Stimulated activated naive CD8-positive, alpha-beta T cell treated with anti-CD3 and anti-CD28 coated beads, Interleukin-15, amount 100 ng/mL, for 72 hours (primary cell): ENCODE measurements at regions not wholly inside any gene's neighbourhood (a gene's known extent, or its start where the extent isn't known, plus 50 kb on each side); places are given as distances from the start of the nearest gene placed in this dataset.

ENCODE experiments used
- ATAC-seq: fragments of 150-1000 bp; cut with Tn5 transposase; 2 replicates; pipeline ENCODE4 v1.10.0; 2021; ENCODE audit warnings: mild to moderate bottlenecking, moderate library complexity
- DNase-seq, 2 donors: peaks; one replicate each; pipeline ENCODE4 v3.0.0; 2021 to 2022
- H3K27ac Mint-ChIP-seq, 2 donors: one replicate each; pipeline ENCODE4 v1.8.0; 2022; ENCODE audit warnings: mild to moderate bottlenecking in 2 of 2, mixed read lengths in 2 of 2, moderate library complexity in 2 of 2
- H3K27me3 Mint-ChIP-seq: one replicate; pipeline ENCODE4 v1.8.0; 2022; ENCODE audit warnings: mixed read lengths
- H3K4me1 Mint-ChIP-seq: one replicate; pipeline ENCODE4 v1.8.0; 2022; ENCODE audit warnings: mild to moderate bottlenecking, mixed read lengths
- H3K4me3 Mint-ChIP-seq, 2 donors: one replicate each; pipeline ENCODE4 v1.8.0; 2022; ENCODE audit warnings: mild to moderate bottlenecking in 2 of 2, mixed read lengths in 2 of 2, moderate library complexity in 1 of 2
- H3K9me3 Mint-ChIP-seq, 2 donors: one replicate each; pipeline ENCODE4 v1.8.0; 2022; ENCODE audit warnings: mixed read lengths in 2 of 2

GRCh38 chr3:1902416-1902815, 196.2 kb upstream of the CNTN4 start:
- Mint-ChIP-seq H3K9me3 (peaks cover 6 to 23% of the 10 kb centered on the region in 2 donors), H3K27ac (no peak overlapping the region), H3K4me3 (no peak overlapping the region), H3K27me3 (no peaks in the 10 kb centered on the region), H3K4me1 (no peaks in the 10 kb centered on the region)
- DNase-seq: no peak
- no peak for ATAC-seq

DNA sequence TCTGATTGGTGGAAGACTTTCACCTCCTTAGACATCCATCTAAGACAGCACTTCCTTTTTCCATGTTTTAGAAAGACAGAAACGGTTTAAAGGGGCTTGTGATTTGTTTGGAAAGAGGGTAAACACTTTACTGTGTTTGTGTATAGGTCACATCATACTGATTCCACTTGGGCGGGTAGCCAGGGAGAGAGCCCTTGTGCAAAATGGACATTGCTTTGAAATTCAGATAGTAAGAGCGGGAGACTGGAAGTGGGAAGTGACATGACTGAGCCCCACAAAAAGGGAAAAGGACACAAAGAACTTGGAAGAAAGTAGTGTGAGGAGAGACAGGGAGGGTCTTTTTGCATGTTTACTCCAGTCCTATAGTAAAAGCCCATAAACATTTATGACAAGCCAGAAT, 195.6 kb upstream of the CNTN4 start:
- H3K27ac Mint-ChIP-seq: no peak overlapping the region
- ATAC-seq: no peak
- no peak for DNase-seq
- H3K9me3 Mint-ChIP-seq: peaks cover 6 to 23% of the 10 kb centered on the region in 2 donors
- H3K4me3 Mint-ChIP-seq: no peak overlapping the region
- no peaks in the 10 kb centered on the region for H3K27me3 Mint-ChIP-seq
- H3K4me1 Mint-ChIP-seq: no peaks in the 10 kb centered on the region

DNA sequence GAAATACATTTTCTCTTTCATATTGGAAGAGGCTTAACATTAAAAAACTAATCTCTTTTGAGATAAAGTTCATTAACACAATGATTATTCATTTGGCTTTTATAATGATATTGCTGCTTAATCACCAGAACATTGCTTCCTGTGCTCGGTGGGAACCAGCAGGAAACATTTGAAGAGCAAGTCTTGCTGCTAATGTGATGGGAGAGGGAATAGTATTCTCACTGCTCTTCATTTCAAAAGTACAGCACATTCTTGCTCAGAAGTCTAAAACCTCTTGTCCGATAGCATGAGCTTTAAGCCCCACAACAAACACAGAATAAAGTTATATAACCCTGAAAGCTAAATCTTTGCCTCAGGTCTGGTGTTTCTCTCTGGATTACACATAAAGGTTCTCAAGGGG, 190.8 kb upstream of the CNTN4 start:
- Mint-ChIP-seq H3K4me3 (no peak overlapping the region), H3K27me3 (no peaks in the 10 kb centered on the region), H3K9me3 (peaks cover 6 to 12% of the 10 kb centered on the region in 2 donors), H3K27ac (no peak overlapping the region), H3K4me1 (no peaks in the 10 kb centered on the region)
- no peak for ATAC-seq
- no peak for DNase-seq

DNA sequence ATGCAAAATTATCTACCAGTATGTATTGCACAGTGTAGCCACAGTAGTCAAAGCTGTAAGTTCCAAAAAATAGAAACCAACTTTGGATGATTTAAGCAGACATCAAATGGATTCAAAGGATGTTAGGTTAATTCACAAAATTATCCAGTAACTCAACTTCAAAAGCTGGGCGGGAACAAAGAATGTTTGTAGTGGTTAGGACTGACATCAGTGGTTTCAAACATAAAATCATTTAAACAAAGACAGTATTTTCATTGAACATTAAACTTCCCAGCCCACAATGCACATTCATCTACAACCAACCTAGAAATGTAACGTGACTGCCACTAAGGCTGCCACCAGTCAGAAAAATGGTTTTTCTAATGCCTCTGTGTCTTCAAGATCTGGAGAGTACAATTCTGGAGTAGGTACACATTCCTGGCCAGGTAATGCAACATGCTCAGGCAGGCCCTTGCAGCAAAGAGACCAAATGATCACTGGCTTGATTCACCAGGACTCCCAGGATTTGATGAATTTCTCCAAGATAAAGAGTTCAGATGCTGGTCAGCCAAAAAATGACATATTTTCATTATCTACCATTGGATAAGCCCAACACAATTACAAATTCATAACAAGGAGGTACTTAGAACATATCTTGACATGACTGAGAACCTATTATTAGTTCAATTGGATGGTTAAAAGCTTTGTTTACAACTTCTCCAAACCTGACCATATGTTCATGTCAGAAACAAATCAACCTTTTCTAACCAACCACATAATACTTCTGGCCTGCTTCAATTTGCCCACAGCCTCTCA, 189.8 kb upstream of the CNTN4 start:
- H3K27ac Mint-ChIP-seq: no peak overlapping the region
- ATAC-seq (no peak), DNase-seq (no peak)
- H3K27me3 Mint-ChIP-seq: no peaks in the 10 kb centered on the region
- no peaks in the 10 kb centered on the region for H3K4me1 Mint-ChIP-seq
- H3K4me3 Mint-ChIP-seq: no peak overlapping the region
- H3K9me3 Mint-ChIP-seq: peaks cover 5 to 10% of the 10 kb centered on the region in 2 donors

DNA sequence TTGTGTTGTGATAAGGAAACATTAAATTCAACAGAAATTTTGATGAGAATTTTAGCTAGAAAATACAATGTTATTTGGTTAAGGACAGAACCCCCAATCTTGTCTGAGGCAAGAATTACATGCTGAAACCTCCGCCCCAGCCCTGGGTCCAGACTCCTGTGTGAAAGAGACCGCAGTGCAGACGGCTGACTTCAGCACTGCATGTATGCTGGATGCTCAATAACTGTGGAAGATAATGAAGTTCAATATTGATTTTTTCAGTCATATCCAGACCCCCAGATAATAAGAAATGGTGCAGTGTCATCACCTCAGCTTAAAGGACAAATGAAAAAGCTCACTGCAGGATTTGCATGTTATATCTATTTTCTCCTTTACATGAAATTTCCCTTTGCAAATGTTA, 188.3 kb upstream of the CNTN4 start:
- Mint-ChIP-seq H3K4me1 (no peaks in the 10 kb centered on the region), H3K27me3 (no peaks in the 10 kb centered on the region), H3K9me3 (peaks cover 0 to 6% of the 10 kb centered on the region in 2 donors), H3K4me3 (no peak overlapping the region), H3K27ac (no peak overlapping the region)
- DNase-seq (no peak), ATAC-seq (no peak)

DNA sequence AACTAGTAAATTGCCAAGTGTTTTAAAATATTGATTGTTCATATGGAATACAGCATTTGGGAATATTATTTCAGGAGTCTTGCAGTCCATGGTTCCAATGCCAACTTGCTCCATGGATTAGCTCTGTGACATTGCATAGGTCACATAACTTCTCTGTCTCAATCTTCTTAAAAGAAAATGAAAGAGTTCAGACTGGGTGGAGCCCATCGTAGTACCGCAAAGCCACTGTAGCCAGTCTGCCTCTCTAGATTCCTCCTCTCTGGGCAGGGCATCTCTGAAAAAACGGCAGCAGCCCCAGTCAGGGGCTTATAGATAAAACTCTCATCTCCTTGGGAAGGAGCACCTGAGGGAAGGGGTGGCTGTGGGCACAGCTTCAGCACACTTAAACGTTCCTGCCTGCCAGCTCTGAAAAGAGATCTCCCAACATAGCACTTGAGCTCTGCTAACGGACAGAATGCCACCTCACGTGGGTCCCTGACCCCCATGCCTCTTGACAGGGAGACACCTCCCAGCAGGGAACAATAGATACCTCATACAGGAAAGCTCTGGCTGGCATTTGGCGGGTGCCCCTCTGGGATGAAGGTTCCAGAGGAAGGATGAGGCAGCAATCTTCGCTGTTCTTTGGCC, 168.8 kb upstream of the CNTN4 start:
- H3K4me3 Mint-ChIP-seq: no peak overlapping the region
- peaks cover 14 to 24% of the 10 kb centered on the region in 2 donors for H3K9me3 Mint-ChIP-seq
- H3K27me3 Mint-ChIP-seq: no peaks in the 10 kb centered on the region
- H3K27ac Mint-ChIP-seq: no peak overlapping the region
- no peak for DNase-seq
- ATAC-seq: no peak
- H3K4me1 Mint-ChIP-seq: no peaks in the 10 kb centered on the region

DNA sequence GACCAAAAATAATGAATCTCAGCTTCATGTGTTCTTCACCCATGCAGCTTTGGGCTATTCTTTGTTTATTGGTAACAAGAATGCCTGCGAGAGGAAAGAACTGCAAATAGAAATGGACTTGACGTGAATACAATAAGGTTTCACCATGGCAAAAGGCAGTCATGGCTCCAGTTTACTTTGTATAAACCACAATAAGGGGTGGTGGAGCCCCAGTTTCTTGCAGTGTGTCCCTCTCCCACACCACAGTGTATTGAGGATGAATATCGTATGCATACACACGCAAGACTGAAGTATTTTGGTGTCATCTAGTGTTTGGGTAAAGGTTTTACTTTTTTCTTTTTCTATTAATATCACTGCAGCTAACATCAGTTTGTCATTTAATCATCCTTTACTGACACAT, 159.7 kb upstream of the CNTN4 start:
- ATAC-seq (no peak), DNase-seq (no peak)
- Mint-ChIP-seq H3K27me3 (no peaks in the 10 kb centered on the region), H3K27ac (no peak overlapping the region), H3K4me3 (no peak overlapping the region), H3K4me1 (no peaks in the 10 kb centered on the region), H3K9me3 (peaks cover under 1 to 12% of the 10 kb centered on the region in 2 donors)

DNA sequence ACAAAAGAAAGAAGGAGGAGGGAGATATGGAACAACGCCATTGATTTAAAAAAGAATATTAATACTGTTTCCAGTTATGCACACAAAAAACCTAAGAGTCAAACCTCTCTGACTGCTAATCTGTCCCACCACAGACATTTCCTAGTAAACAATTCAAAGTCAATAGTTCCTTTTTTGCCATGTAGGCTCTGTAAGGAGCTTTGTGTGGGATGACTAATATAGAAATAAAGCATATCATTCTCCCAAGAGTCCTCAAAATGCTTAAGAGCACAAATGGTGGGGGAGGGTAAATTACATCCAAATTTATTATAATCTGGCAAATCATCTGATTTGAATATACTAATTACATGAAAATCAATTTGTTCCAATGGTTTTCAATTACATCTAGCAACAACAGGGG, 155.9 kb upstream of the CNTN4 start:
- ATAC-seq (no peak), DNase-seq (no peak)
- Mint-ChIP-seq H3K9me3 (peaks cover 0 to 5% of the 10 kb centered on the region in 2 donors), H3K27ac (no peak overlapping the region), H3K27me3 (no peaks in the 10 kb centered on the region), H3K4me1 (no peaks in the 10 kb centered on the region), H3K4me3 (no peak overlapping the region)

- no peak for DNase-seq
- Mint-ChIP-seq H3K27me3 (no peaks in the 10 kb centered on the region), H3K4me3 (no peak overlapping the region), H3K4me1 (no peaks in the 10 kb centered on the region), H3K27ac (no peak overlapping the region), H3K9me3 (peaks cover 0 to 5% of the 10 kb centered on the region in 2 donors)
- ATAC-seq: no peak
These were observed 155.1 kb upstream of the CNTN4 start for GRCh38 chr3:1943395-1944118.

- ATAC-seq (no peak), DNase-seq (no peak)
- Mint-ChIP-seq H3K4me3 (no peak overlapping the region), H3K4me1 (no peaks in the 10 kb centered on the region), H3K27ac (no peak overlapping the region), H3K9me3 (peaks cover 0 to 5% of the 10 kb centered on the region in 2 donors), H3K27me3 (no peaks in the 10 kb centered on the region)
These were observed 153.0 kb upstream of the CNTN4 start for GRCh38 chr3:1945698-1946097.

GRCh38 chr3:1953536-1953935, 145.1 kb upstream of the CNTN4 start:
- no peak overlapping the region for H3K27ac Mint-ChIP-seq
- no peaks in the 10 kb centered on the region for H3K27me3 Mint-ChIP-seq
- no peak overlapping the region for H3K4me3 Mint-ChIP-seq
- DNase-seq: no peak
- no peak for ATAC-seq
- no peaks in the 10 kb centered on the region for H3K4me1 Mint-ChIP-seq
- H3K9me3 Mint-ChIP-seq: peaks cover 8 to 10% of the 10 kb centered on the region in 2 donors

DNA sequence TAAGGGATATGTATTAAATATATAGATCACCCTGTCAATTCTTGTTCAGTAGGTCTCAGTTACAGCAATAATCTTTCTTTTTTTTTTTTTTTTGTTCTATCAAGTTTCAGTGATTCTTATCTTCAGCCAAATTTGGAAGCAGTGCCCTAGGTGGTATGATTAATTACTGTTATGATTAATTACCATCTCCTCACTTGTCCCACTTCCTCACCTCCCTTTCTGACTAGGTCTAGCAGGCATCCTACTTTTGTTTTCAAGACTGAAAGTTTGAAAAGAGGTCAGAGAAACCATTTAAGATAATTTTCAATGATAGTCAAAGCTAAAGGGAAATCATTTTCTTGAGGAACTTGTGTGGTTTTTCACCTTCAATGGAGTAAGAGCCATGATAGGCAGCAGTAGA, 144.0 kb upstream of the CNTN4 start:
- Mint-ChIP-seq H3K4me3 (no peak overlapping the region), H3K9me3 (peaks cover 13 to 16% of the 10 kb centered on the region in 2 donors), H3K4me1 (no peaks in the 10 kb centered on the region), H3K27ac (no peak overlapping the region), H3K27me3 (no peaks in the 10 kb centered on the region)
- ATAC-seq: peak; percentile 42
- DNase-seq: no peak

GRCh38 chr3:1955170-1955569, 143.5 kb upstream of the CNTN4 start:
- H3K27ac Mint-ChIP-seq: no peak overlapping the region
- no peak overlapping the region for H3K4me3 Mint-ChIP-seq
- peaks cover 13 to 16% of the 10 kb centered on the region in 2 donors for H3K9me3 Mint-ChIP-seq
- ATAC-seq (no peak), DNase-seq (no peak)
- no peaks in the 10 kb centered on the region for H3K27me3 Mint-ChIP-seq
- H3K4me1 Mint-ChIP-seq: no peaks in the 10 kb centered on the region

DNA sequence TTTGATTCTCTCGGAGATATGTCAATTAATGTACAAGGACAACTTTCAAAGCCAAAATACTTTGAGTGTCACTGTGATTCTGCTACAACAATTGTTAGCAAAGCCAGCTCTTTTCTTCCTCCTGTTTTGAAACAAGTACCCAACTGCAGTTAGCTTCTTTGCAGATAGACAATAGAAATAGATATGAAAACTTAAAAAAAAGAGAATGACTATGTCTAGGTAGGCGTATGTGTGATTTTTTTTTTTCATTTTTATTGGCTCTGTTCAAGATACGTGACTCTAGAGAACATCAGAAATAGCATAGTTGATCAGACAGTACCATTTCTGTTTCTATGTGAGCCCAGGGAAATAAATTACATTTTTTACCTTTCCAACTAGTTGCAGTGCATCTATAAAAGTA, 142.9 kb upstream of the CNTN4 start:
- no peak for ATAC-seq
- DNase-seq: no peak
- Mint-ChIP-seq H3K4me1 (no peaks in the 10 kb centered on the region), H3K9me3 (peaks cover 13 to 16% of the 10 kb centered on the region in 2 donors), H3K27me3 (no peaks in the 10 kb centered on the region), H3K27ac (no peak overlapping the region), H3K4me3 (no peak overlapping the region)

DNA sequence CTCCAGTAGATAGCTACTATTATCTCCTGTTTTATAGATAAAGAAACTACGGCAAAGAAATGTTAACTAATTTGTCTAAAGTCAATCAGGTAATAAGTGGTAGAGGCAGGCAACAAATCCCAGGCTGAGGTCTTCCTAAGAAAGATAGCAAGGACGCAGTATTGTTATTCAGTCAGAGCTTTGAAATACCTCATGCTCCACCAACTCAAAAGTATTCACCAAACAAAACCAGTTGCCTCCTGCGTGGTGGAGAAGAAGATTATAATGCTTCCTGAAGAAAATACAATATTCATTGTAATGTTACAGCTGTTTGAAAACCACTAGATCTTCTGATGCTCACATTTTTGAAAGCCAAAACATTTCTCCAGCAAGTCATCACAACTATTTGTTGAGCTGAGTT, 138.2 kb upstream of the CNTN4 start:
- H3K4me3 Mint-ChIP-seq: no peak overlapping the region
- H3K4me1 Mint-ChIP-seq: no peaks in the 10 kb centered on the region
- DNase-seq (no peak), ATAC-seq (no peak)
- no peaks in the 10 kb centered on the region for H3K27me3 Mint-ChIP-seq
- no peak overlapping the region for H3K27ac Mint-ChIP-seq
- peaks cover 13 to 16% of the 10 kb centered on the region in 2 donors for H3K9me3 Mint-ChIP-seq
